ENCODE measurements at regions not wholly inside any gene's neighbourhood (a gene's known extent, or its start where the extent isn't known, plus 50 kb on each side); places are given as distances from the start of the nearest gene placed in this dataset.

- Mint-ChIP-seq H3K27ac (ENCODE audit: unreplicated experiment) (no peak overlapping the region), H3K27me3 (ENCODE audit: unreplicated experiment) (no peaks in the 10 kb centered on the region), H3K4me3 (ENCODE audit: low read depth, unreplicated experiment) (no peak overlapping the region), H3K4me1 (ENCODE audit: low read depth, unreplicated experiment) (no peaks in the 10 kb centered on the region), H3K36me3 (ENCODE audit: insufficient read depth, unreplicated experiment) (no peaks in the 10 kb centered on the region), H3K9me3 (ENCODE audit: low read depth, unreplicated experiment) (peaks cover 3% of the 10 kb centered on the region)
- DNase-seq, result no peak
- intact Hi-C loops (cut with micrococcal nuclease; ENCODE audit: unreplicated experiment), result no loop called here
- TF ChIP-seq CTCF (IDR thresholded peaks at IDR 0.05; ENCODE audit: unreplicated experiment), result no peak
- no TSS peak for BruUV-seq (replicated peaks)
- CTCF ChIA-PET, result no interaction called here
Observed at GRCh38 chr6:164916087-164916486, 393.3 kb downstream of the C6orf118 start.

GRCh38 chr6:164911873-164912580 is 397.4 kb downstream of the C6orf118 start:
- no peak for DNase-seq
- intact Hi-C loops (cut with micrococcal nuclease; ENCODE audit: unreplicated experiment), result no loop called here
- H3K27me3 Mint-ChIP-seq (ENCODE audit: unreplicated experiment), result no peaks in the 10 kb centered on the region
- H3K36me3 Mint-ChIP-seq (ENCODE audit: insufficient read depth, unreplicated experiment), result no peaks in the 10 kb centered on the region
- peaks cover 5% of the 10 kb centered on the region for H3K9me3 Mint-ChIP-seq (ENCODE audit: low read depth, unreplicated experiment)
- H3K27ac Mint-ChIP-seq (ENCODE audit: unreplicated experiment), result no peak overlapping the region
- no peak overlapping the region for H3K4me3 Mint-ChIP-seq (ENCODE audit: low read depth, unreplicated experiment)
- H3K4me1 Mint-ChIP-seq (ENCODE audit: low read depth, unreplicated experiment), result no peaks in the 10 kb centered on the region
- CTCF ChIA-PET, result interaction anchor here (1.2 kb wide), 1 partner anchor 10 kb away, joined by 3 read pairs; no protein-coding TSS in a partner anchor
- BruUV-seq (replicated peaks), result no TSS peak
- TF ChIP-seq CTCF (IDR thresholded peaks at IDR 0.05; ENCODE audit: unreplicated experiment), result no peak

- Mint-ChIP-seq H3K4me3 (ENCODE audit: low read depth, unreplicated experiment) (no peak overlapping the region), H3K27me3 (ENCODE audit: unreplicated experiment) (no peaks in the 10 kb centered on the region), H3K36me3 (ENCODE audit: insufficient read depth, unreplicated experiment) (no peaks in the 10 kb centered on the region), H3K27ac (ENCODE audit: unreplicated experiment) (no peak overlapping the region), H3K4me1 (ENCODE audit: low read depth, unreplicated experiment) (no peaks in the 10 kb centered on the region), H3K9me3 (ENCODE audit: low read depth, unreplicated experiment) (peaks cover 5% of the 10 kb centered on the region)
- no peak for DNase-seq
- CTCF ChIA-PET, result interaction anchor here (1.2 kb wide), 1 partner anchor 11 kb away, joined by 3 read pairs; no protein-coding TSS in a partner anchor
- no TSS peak for BruUV-seq (replicated peaks)
- no peak for TF ChIP-seq CTCF (IDR thresholded peaks at IDR 0.05; ENCODE audit: unreplicated experiment)
- intact Hi-C loops (cut with micrococcal nuclease; ENCODE audit: unreplicated experiment), result no loop called here
Observed at GRCh38 chr6:164911151-164911550, 398.3 kb downstream of the C6orf118 start.

- Mint-ChIP-seq H3K36me3 (ENCODE audit: insufficient read depth, unreplicated experiment) (no peaks in the 10 kb centered on the region), H3K4me3 (ENCODE audit: low read depth, unreplicated experiment) (no peak overlapping the region), H3K27me3 (ENCODE audit: unreplicated experiment) (no peaks in the 10 kb centered on the region), H3K9me3 (ENCODE audit: low read depth, unreplicated experiment) (peaks cover 5% of the 10 kb centered on the region), H3K27ac (ENCODE audit: unreplicated experiment) (no peak overlapping the region), H3K4me1 (ENCODE audit: low read depth, unreplicated experiment) (no peaks in the 10 kb centered on the region)
- CTCF ChIA-PET, result no interaction called here
- TF ChIP-seq CTCF (IDR thresholded peaks at IDR 0.05; ENCODE audit: unreplicated experiment), result no peak
- no peak for DNase-seq
- intact Hi-C loops (cut with micrococcal nuclease; ENCODE audit: unreplicated experiment), result no loop called here
- BruUV-seq (replicated peaks), result no TSS peak
Observed at GRCh38 chr6:164906766-164907165, 402.6 kb downstream of the C6orf118 start.
